NB4 (cell line): ENCODE measurements at regions not wholly inside any gene's neighbourhood (a gene's known extent, or its start where the extent isn't known, plus 50 kb on each side); places are given as distances from the start of the nearest gene placed in this dataset.

Experiments used
- DNase-seq: peaks from one replicate; pipeline ENCODE4 v3.0.0; 2010; ENCODE audit warnings: low read depth
- H3K4me3 ChIP-seq: one replicate; pipeline ENCODE4 v1.5.1; 2011; ENCODE audit warnings: mild to moderate bottlenecking, low read depth, low read length, moderate library complexity
- MAX ChIP-seq: IDR thresholded peaks from 2 replicates; pipeline ENCODE4 v1.6.1; 2011; ENCODE audit warnings: low read depth, low read length
- MYC ChIP-seq: IDR thresholded peaks from 2 replicates; pipeline ENCODE4 v1.6.1; 2011; ENCODE audit warnings: low read depth, low read length
- POLR2A ChIP-seq: IDR thresholded peaks from 2 replicates; pipeline ENCODE4 v1.6.1; 2011; ENCODE audit warnings: mild to moderate bottlenecking; ENCODE audit not compliant: insufficient read length; ENCODE audit errors: extremely low read depth
- TF ChIP-seq, protein P1 (sequence below): IDR thresholded peaks from one replicate; pipeline ENCODE4 v1.5.1; 2012; ENCODE audit warnings: low read depth, low read length

DNA sequence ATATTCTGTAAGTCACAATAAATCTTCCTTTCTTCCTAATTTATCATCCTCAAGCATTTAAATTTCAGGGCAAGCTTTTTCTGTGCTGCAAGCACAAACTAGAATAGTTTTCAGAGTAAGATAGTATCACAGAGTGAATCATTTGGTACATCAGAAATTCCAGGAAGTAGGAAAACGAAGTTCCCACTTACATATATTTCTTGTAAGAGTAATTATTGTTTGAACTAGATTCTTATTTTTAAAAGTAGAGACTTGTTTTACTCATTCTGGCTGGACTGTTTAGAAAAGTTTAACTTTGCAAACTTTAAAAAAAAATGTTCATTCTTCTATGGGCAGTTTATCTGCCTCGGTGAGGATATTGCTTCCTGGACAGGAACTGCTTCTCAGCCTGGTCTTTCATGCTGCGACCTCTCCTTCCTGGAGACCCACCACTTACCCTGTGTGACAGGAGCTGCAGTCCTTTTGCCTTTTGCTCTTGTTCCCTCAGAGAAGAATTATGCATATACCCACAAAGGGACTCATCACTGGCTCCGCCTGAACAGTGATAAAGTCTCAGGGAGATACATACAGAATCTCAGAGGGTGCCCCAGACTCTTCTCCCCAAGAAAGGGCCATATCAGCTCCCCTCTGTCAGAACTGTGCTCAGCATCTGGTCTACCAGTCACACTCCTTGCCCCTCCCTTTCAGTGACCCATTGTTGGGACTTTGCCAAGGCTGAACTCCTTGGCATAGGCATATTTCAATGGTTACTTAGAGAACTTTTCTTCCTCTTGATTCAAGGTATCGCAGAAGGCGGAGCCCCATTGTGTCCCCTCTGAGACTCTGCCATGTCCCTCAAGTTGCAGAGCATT lies 102.7 kb upstream of the CD55 start:
- H3K4me3 ChIP-seq = no peak overlapping the region
- DNase-seq = no peak

GRCh38 chr1:207219979-207220889 lies 101.2 kb upstream of the CD55 start:
- TF ChIP-seq MAX (no peak), POLR2A (no peak), MYC (no peak)
- TF ChIP-seq, protein P1, sequence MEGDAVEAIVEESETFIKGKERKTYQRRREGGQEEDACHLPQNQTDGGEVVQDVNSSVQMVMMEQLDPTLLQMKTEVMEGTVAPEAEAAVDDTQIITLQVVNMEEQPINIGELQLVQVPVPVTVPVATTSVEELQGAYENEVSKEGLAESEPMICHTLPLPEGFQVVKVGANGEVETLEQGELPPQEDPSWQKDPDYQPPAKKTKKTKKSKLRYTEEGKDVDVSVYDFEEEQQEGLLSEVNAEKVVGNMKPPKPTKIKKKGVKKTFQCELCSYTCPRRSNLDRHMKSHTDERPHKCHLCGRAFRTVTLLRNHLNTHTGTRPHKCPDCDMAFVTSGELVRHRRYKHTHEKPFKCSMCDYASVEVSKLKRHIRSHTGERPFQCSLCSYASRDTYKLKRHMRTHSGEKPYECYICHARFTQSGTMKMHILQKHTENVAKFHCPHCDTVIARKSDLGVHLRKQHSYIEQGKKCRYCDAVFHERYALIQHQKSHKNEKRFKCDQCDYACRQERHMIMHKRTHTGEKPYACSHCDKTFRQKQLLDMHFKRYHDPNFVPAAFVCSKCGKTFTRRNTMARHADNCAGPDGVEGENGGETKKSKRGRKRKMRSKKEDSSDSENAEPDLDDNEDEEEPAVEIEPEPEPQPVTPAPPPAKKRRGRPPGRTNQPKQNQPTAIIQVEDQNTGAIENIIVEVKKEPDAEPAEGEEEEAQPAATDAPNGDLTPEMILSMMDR = no peak
- no peak for DNase-seq
- no peak overlapping the region for H3K4me3 ChIP-seq

More for the DNA sequence above, 102.7 kb upstream of the CD55 start:
- no peak for TF ChIP-seq MAX
- TF ChIP-seq, protein P1 = no peak

GRCh38 chr1:207221934-207222351 lies 99.5 kb upstream of the CD55 start:
- no peak overlapping the region for H3K4me3 ChIP-seq
- no peak for DNase-seq
- TF ChIP-seq MYC (no peak), MAX (no peak), POLR2A (no peak)
- TF ChIP-seq, protein P1 = no peak

DNA sequence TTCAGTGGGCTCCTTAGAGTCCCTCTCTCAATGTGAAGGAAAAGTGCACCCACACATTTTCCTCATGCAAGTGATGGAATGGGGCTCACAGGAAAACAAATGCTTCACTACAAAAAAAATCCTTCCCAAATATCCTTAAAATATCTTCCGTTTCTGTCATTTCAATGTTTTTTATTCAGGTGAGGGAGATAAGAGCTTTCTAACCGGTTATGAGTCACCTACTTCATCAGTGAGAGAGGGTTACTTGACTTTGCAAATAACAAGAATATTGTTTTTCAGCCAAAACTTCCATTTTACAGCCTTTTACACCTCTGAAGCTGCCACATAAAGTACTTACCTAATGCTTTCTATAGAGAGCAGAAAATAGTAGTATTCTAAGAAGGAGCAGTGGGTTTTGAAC lies 98.3 kb upstream of the CD55 start:
- no peak for DNase-seq

GRCh38 chr1:207224666-207225065 lies 96.8 kb upstream of the CD55 start:
- TF ChIP-seq MYC (no peak), MAX (no peak), POLR2A (no peak)
- TF ChIP-seq, protein P1 = no peak
- DNase-seq = no peak
- H3K4me3 ChIP-seq = no peak overlapping the region

More for the DNA sequence above, 98.3 kb upstream of the CD55 start:
- TF ChIP-seq POLR2A (no peak), MYC (no peak), MAX (no peak)
- TF ChIP-seq, protein P1 = no peak
- no peak overlapping the region for H3K4me3 ChIP-seq
